HG02623 (cell line): ENCODE measurements at regions not wholly inside any gene's neighbourhood (a gene's known extent, or its start where the extent isn't known, plus 50 kb on each side); places are given as distances from the start of the nearest gene placed in this dataset.

Experiments used
- ATAC-seq: cut with Tn5 transposase; IDR thresholded peaks from one replicate; pipeline ENCODE4 v1.9.1; 2021; ENCODE audit warnings: moderate library complexity; ENCODE audit not compliant: unreplicated experiment

DNA sequence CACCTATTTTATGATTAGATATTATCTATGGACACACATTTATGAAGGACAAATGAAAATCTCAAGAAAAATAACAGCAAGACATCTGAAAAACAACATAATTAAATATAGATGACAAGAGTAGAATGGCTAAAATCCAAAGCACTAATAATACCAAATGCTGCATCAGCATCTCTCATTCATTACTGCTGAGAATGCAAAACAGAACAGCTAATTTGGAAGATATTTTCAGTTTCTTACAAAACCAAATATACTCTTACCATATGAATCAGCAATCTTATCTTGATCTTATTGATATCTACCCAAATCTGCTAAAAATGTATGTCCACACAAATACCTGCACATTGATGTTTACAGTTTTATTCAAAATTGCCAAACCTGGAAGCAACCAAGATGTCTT is 829.1 kb upstream of the MIR17HG start:
- no peak for ATAC-seq

DNA sequence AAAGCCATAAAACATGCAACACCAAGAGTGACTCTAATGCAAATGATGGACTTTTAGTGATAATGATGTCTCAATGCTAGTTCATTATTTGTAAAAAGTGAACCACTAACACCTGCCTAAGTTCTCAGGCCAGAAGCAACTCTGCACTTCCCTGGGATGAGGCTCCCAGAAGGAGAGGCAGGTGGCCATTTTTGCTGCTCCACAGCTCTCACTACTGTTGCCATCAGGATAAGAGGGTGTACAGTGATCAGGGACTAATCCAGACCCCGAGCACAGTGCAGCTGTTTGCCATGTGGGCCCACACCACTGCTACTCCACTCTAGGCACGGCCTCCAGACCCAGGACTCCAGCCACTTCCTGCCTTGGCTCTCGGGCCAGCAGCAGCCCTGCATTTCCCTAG is 828.3 kb upstream of the MIR17HG start:
- ATAC-seq, result no peak

DNA sequence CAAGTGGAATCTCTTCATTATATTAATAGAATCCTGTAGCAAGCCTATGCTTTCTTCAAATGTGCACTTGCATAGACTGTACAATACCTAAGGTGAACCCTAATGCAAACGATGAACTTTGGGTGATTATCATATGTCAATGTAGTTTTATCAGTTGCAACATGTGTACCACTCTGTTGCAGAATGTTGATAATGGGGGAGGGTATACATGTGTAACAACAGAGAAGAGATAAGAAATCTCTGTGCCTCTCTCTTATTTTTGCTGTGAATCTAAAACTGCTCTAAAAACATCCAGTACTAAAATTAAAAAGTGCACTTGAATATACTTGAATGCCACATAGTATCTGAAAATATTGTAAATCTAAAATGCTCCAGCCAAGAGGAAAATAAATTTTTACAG is 820.8 kb upstream of the MIR17HG start:
- ATAC-seq, result no peak

DNA sequence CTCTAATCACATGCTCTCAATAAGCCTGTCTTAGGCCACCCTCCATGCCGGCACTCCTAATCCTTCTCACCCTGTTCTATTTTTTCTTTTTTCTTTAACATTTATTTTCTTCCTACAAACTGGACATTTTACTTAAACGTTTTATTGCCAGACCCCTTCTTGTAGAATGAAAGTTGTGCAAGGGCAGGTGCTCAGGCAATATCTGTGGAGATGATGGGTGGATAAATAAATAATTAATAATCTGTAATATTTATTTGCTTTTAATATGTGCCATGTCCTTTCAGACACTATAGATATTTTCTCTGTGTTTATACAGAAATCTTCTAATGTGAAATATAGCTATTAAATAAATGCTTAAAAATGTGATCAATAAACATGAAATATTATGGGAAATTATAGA is 815.7 kb upstream of the MIR17HG start:
- ATAC-seq, result no peak

DNA sequence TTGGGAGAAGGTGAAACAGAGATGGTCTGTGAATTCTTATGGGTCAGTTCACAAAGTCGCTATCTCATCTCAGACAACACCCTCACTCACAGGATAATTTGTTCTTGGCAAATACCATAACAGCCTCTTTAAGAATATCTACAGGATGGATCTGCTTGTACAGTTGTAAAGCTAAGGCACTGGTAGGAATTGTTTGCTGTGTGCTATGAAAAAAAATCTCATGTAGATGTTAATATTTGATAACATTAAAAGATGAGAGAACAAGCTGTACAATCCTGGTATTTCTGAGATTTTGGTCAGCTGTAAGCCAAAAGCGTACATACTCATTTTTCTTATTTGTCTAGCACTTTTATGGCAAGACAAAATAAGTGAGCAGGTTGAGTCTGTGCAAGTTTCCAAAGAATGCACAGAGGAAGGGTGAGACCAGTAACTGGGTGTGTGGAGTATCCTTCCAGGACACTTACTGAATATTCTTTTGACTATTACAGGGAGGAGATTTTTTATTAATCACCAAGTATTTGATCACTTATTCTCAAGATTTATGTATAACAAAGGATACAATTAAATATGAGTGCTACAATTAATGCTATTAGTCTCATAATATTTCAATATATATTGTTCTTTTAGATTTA is 814.5 kb upstream of the MIR17HG start:
- ATAC-seq, result no peak

DNA sequence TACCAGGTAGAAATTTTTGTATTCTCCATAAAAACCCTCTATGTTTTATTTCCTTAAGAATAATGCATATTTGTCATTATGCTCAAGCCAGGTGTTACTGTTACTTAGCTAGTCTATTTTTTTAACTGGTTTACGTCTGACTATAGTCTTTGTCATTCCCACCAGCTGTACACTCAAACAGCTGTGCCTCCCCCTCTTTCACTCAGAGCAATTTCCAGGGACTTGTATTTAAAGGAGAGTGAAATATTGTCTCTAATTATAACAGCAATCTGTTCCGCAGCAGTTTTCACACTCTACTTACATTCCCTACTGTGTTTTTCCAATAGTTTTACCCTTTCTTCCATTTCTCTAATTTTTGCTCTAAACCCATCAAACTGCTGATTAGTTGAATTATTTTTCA is 813.6 kb upstream of the MIR17HG start:
- ATAC-seq, result no peak

DNA sequence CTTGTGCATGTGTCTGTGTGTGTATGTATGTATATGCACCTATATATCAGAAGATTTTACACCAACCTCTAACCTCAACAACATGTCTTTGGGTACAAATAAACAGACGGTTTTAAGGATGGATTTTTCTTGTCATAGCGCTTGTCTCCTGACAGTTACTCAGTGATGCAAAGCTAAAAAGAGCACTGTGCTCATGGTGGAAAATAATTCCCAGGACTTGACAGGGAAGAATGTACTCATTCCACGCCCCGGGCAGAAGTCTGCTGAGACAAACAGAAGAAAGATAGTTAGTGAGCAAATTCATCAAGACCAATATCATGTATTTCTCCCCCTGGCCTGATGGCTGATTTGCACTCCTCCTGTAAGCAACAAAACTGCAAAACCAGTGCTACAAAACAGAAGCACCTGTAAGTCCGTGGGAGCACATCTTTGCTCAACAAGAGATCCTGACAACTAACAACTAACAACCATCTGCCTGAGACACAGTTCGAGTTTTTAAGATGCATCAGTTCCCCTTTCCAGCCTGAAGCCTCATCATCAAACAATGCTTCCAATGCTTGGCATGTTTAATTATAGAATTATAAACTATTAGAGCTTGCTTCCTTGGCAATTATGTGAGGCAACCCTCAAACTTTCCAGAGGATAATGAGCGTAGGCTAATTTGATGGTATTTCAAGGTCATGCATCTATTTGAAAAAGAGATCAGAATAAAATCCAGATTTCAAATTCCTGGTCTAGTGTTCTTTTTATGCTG is 812.7 kb upstream of the MIR17HG start:
- no peak for ATAC-seq

GRCh38 chr13:90535421-90535820 is 812.1 kb upstream of the MIR17HG start:
- no peak for ATAC-seq

DNA sequence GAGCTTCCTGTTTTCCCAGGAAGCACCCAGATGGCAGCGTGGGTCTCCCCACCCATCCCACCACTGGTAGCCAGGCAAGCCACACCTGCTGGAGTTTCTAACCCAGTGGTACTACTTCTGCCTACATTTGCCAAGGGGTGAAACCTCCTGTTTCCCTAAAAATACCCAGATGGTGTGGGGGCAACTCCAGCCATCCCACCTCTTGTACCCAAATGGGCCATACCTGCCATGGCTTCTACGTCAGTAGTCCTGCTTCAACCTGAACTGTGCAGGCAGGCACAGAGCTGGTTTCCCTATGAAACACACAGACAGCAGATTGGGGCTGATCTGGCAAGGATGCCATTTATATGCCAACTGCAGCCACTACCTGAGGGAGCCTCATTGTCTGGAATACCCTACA is 809.4 kb upstream of the MIR17HG start:
- ATAC-seq, result no peak

GRCh38 chr13:90541346-90541745 is 806.1 kb upstream of the MIR17HG start:
- no peak for ATAC-seq

- ATAC-seq, result no peak
These were observed 804.5 kb upstream of the MIR17HG start for GRCh38 chr13:90542959-90543505.

DNA sequence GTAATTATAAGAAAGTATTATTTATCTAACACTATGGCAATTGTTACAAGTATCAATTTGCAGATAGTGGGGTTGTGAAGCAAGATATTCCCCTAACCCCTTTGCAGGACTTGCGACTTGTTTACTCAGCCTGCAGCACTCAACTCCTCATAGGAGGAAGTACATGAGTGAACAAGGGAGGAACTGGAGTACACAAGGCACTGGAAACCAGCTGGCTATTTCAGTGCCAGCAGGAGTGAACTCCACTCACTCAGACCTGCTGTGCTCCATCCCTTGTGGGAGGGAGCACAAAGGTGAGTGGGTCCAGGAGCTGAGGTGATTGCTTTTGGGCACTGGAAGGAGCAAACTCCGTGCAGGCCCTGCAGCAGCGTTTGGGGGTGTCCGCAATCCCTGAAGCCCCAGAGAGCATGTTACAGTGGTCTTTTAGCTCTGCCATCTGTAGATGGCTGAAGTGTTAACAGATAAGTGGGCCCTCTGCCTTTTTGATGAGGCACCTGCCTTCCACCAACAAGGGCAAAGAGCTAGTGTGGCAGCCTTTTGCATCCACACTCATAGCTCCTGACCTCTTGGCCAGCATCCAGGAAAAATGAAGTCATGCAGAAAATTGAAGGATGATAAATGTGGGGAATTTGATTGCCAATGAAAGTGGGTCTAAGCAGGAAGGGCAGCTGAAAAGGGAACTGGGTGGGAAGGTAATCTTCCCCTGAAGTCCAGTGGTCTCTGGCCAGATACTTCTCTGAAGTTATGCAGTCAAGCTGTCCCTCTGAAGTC is 802.2 kb upstream of the MIR17HG start:
- ATAC-seq, result no peak

DNA sequence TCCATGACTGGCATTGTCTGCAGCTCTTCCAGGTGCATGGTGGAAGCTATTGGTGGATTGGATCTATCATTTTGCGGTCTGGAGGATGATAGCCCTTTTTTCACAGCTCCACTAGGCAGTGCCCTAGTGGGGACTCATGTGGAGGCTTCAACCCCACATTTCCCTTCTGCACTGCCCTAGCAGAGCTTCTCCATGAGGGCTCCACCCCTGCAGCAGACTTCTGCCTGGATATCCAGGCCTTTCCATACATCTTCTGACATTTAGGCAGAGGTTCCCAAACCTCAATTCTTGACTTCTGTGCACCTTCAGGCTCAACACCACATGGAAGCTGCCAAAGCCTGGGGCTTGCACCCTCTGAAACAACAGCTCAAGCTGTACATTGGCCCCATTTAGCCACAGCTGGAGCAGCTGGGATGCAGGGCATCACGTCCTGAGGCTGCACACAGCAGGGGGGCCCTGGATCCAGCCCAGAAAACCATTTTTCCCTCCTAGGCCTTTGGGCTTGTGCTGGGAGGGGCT is 800.2 kb upstream of the MIR17HG start:
- no peak for ATAC-seq

DNA sequence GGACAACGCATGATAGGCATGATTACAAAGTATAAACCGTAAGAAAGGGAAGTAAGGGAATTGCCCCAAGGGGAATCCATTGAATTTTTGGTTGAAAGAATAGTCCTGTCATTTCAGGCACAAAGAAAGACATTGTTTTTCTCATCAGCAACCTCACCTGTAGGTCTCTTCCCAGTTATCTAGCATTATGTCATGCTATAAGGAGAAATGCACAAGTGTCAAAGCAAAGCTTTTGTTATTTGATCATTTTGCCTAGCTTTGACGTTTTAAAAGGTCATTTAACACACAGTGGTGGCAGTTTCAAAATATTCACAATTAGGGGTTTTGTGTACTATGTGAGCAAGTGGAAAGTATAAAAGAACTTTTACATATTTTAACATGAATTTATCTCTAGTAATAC is 796.2 kb upstream of the MIR17HG start:
- ATAC-seq, result no peak

GRCh38 chr13:90552702-90553101 is 794.8 kb upstream of the MIR17HG start:
- no peak for ATAC-seq

- ATAC-seq, result no peak
These were observed 794.3 kb upstream of the MIR17HG start for GRCh38 chr13:90553159-90553558.

DNA sequence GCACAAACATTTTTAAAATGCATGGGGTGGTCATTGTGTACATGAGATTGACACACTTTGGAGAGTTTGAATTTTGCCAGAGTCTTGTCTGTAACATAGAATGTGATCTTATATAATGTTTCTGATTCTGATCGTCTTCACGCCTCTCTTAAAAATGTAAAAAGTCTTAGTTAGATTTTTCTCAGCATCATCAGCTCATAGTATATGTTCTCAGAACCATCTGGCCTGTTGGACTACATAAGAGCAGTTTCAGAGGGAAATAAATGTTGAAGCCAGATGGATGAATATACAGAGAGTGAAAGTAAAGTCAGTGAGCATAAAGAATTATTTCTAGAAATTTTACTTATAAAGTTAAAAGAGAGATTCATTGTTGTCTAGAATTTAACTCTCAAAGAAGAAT is 789.9 kb upstream of the MIR17HG start:
- no peak for ATAC-seq

GRCh38 chr13:90562443-90562842 is 785.0 kb upstream of the MIR17HG start:
- no peak for ATAC-seq

GRCh38 chr13:90564096-90564495 is 783.4 kb upstream of the MIR17HG start:
- ATAC-seq, result no peak

DNA sequence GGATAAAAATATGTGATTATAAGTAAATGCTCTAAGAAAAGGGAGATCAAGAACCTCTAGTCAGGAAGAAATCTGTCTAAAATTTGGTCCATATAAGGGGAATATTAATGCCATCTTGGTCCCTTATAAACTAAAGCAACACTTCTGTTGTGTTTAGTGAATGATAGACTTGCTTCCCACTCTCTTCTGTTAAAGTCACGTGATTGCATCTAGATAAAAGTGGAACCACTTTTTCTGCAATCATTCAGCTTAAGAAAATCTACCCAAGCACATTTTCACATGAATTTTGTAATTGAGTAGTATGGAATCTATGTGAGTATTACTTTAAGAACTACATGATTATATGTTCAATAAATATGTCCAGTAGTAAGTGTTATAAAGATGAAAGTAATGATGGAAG is 782.9 kb upstream of the MIR17HG start:
- ATAC-seq, result no peak

- peak; percentile 57 for ATAC-seq
These were observed 781.3 kb upstream of the MIR17HG start for GRCh38 chr13:90565985-90566713.
